Central memory CD8-positive, alpha-beta T cell (primary cell): ENCODE measurements at regions not wholly inside any gene's neighbourhood (a gene's known extent, or its start where the extent isn't known, plus 50 kb on each side); places are given as distances from the start of the nearest gene placed in this dataset.
"Not testable (repeated sequence)": the region's sequence is repeated elsewhere in the genome, so short reads cannot be mapped to it uniquely, and the experiment has no call there.

Source experiments
- ATAC-seq: fragments of 150-1000 bp; cut with Tn5 transposase; replicated peaks from 2 replicates; pipeline ENCODE4 v1.10.0; 2022; ENCODE audit warnings: mild to moderate bottlenecking, moderate FRiP score, moderate number of reproducible peaks; ENCODE audit not compliant: poor library complexity, severe bottlenecking; ENCODE audit errors: extremely low read depth
- DNase-seq, 2 donors: peaks; one replicate each; pipeline ENCODE4 v3.0.0; 2021; ENCODE audit warnings: low spot score in 2 of 2
- H3K27ac Mint-ChIP-seq: one replicate; pipeline ENCODE4 v1.8.0; 2022; ENCODE audit warnings: low read depth, mild to moderate bottlenecking, moderate library complexity, mixed read lengths
- H3K27me3 Mint-ChIP-seq: one replicate; pipeline ENCODE4 v1.8.0; 2022; ENCODE audit warnings: mixed read lengths
- H3K36me3 Mint-ChIP-seq: one replicate; pipeline ENCODE4 v1.8.0; 2022; ENCODE audit warnings: mild to moderate bottlenecking, moderate library complexity, mixed read lengths; ENCODE audit not compliant: insufficient read depth
- H3K4me1 Mint-ChIP-seq: one replicate; pipeline ENCODE4 v1.8.0; 2022; ENCODE audit warnings: mixed read lengths
- H3K4me3 Mint-ChIP-seq: one replicate; pipeline ENCODE4 v1.8.0; 2022; ENCODE audit warnings: mild to moderate bottlenecking, moderate library complexity, mixed read lengths
- H3K9me3 Mint-ChIP-seq: one replicate; pipeline ENCODE4 v1.8.0; 2022; ENCODE audit warnings: mixed read lengths

- not testable (repeated sequence) for H3K27ac Mint-ChIP-seq, H3K27me3 Mint-ChIP-seq, ATAC-seq, H3K9me3 Mint-ChIP-seq, H3K4me3 Mint-ChIP-seq, DNase-seq, H3K4me1 Mint-ChIP-seq, H3K36me3 Mint-ChIP-seq
Observed at GRCh38 chr2:91573018-91573417, 2881.5 kb downstream of the RPIA start.

- H3K4me1 Mint-ChIP-seq, H3K27me3 Mint-ChIP-seq, H3K4me3 Mint-ChIP-seq, H3K36me3 Mint-ChIP-seq, DNase-seq, H3K27ac Mint-ChIP-seq, H3K9me3 Mint-ChIP-seq, ATAC-seq: not testable (repeated sequence)
Observed at GRCh38 chr2:91573755-91574154, 2882.3 kb downstream of the RPIA start.

GRCh38 chr2:91574255-91574654 lies 2882.8 kb downstream of the RPIA start:
- H3K36me3 Mint-ChIP-seq, H3K27me3 Mint-ChIP-seq, ATAC-seq, H3K4me1 Mint-ChIP-seq, DNase-seq, H3K4me3 Mint-ChIP-seq, H3K27ac Mint-ChIP-seq, H3K9me3 Mint-ChIP-seq: not testable (repeated sequence)

DNA sequence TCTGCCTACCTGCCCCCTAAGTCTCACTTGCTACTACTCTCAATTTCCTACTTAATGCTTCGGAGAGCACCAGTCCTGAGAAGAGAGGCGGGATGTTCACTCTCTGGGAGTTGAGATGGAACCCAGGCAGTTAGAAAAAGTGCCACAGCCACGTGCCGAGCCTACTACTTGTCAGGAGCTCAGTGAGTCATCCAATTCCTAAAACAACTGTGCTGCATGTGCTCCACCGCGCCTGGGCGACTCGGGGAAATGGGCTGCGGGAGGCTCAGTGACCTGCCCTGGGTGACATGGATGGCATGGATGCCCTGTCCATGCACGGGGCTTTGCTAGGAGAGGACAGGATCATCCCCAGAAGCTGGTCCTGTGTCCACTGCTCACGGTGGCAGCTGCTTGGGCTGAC lies 2884.2 kb downstream of the RPIA start:
- not testable (repeated sequence) for ATAC-seq, H3K9me3 Mint-ChIP-seq, H3K4me3 Mint-ChIP-seq, H3K27ac Mint-ChIP-seq, H3K27me3 Mint-ChIP-seq, H3K36me3 Mint-ChIP-seq, H3K4me1 Mint-ChIP-seq, DNase-seq

GRCh38 chr2:91577406-91577805 lies 2885.9 kb downstream of the RPIA start:
- ATAC-seq, H3K9me3 Mint-ChIP-seq, H3K4me3 Mint-ChIP-seq, H3K36me3 Mint-ChIP-seq, H3K4me1 Mint-ChIP-seq, H3K27ac Mint-ChIP-seq, DNase-seq, H3K27me3 Mint-ChIP-seq: not testable (repeated sequence)

DNA sequence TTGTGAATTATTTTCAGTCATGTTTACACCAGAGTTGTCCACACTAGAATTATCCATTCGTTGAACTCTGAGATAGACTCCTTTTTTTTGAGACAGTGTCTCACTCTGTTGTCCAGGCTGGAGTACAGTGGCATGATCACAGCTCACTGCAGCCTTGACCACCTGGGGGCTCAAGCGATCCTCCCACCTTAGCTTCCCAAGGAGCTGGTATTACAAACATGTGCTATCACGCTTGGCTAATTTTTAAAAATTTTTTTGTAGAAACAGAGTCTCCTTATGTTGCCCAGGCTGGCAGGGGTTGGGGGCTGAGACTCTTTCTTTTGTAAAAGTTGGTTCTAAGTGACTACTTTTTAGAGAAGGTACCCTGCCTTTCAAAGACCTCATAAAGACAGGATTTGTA lies 2887.2 kb downstream of the RPIA start:
- H3K4me1 Mint-ChIP-seq, H3K36me3 Mint-ChIP-seq, DNase-seq, ATAC-seq, H3K27me3 Mint-ChIP-seq, H3K27ac Mint-ChIP-seq, H3K4me3 Mint-ChIP-seq: not testable (repeated sequence)
- peaks cover 10% of the 10 kb centered on the region for H3K9me3 Mint-ChIP-seq

DNA sequence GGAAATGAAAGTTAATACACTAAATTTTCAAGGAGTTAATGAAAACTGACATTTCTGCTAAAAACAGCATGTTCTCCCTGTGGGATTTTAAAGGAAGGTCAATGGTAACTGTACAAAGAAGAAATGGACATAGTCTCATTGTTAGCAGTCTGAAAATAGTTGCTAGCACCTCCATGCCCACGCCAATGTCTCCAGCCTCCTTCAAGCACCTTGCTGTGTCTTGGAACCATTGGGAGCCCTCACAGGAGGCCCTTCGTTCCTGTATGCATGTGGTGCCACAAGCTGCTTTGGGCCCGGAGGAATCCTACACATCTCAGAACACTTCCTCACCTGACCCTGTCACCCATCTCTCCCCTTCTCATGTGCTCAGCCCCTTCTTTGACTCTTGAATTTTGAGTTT lies 2888.1 kb downstream of the RPIA start:
- not testable (repeated sequence) for H3K4me1 Mint-ChIP-seq, DNase-seq, H3K36me3 Mint-ChIP-seq, H3K27me3 Mint-ChIP-seq, H3K27ac Mint-ChIP-seq, H3K4me3 Mint-ChIP-seq, ATAC-seq
- H3K9me3 Mint-ChIP-seq, result peaks cover 10% of the 10 kb centered on the region

DNA sequence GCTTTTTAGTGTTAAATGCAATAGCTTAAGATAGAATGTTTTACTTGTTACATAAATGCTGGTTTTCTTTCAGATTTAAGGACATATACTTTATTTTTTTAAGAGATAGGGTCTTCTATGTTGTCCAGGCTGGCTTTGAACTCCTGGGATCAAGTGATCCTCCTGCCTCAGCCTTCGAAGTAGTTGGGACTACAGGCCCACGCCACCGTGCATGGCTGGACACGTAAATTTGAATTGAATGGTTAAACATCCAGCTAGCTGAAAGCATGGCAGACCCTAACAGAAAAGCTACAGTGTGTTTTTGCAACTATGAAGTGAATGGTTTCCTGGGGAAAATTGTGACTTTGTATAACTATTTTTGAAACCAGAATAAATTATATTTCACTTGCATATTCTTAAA lies 2888.6 kb downstream of the RPIA start:
- H3K4me1 Mint-ChIP-seq, H3K36me3 Mint-ChIP-seq, DNase-seq, H3K27ac Mint-ChIP-seq, H3K27me3 Mint-ChIP-seq, ATAC-seq, H3K4me3 Mint-ChIP-seq: not testable (repeated sequence)
- peaks cover 10% of the 10 kb centered on the region for H3K9me3 Mint-ChIP-seq

- H3K4me3 Mint-ChIP-seq, ATAC-seq, DNase-seq, H3K4me1 Mint-ChIP-seq, H3K27me3 Mint-ChIP-seq, H3K27ac Mint-ChIP-seq, H3K36me3 Mint-ChIP-seq: not testable (repeated sequence)
- H3K9me3 Mint-ChIP-seq, result peaks cover 15% of the 10 kb centered on the region
Observed at GRCh38 chr2:91587098-91587497, 2895.6 kb downstream of the RPIA start.

DNA sequence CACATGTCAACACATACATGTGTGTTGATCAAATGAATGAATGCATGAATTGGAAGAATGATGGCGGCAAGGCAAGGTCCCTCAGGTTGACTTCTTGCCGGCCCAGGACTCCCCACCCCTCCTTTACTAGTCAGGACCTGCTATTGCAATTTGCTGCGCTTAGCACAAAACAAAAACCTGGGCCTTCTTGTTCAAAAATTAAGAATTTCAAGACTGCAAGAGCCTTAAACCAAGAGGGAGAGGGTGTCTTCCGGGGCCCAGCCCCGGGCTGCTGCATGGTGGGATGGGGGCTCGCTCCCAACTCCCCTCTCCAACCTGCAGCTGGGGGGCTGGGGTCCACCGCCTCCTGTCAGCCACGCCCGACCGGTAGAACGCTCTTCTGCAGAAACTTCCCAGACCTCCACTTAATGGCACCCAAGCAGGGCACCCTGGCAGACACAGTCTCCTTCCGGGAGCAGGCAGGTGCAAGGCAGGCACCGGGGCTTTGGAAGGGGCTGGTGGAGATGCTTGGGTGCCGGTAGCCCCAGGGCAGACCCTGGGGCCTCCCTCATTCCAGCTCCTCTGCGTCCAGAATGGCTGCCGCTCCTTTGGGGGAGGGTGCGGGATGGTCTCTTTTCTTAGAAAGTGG lies 2896.5 kb downstream of the RPIA start:
- not testable (repeated sequence) for H3K27me3 Mint-ChIP-seq, H3K36me3 Mint-ChIP-seq, H3K27ac Mint-ChIP-seq, H3K4me1 Mint-ChIP-seq, DNase-seq, ATAC-seq, H3K4me3 Mint-ChIP-seq
- peaks cover 18% of the 10 kb centered on the region for H3K9me3 Mint-ChIP-seq

DNA sequence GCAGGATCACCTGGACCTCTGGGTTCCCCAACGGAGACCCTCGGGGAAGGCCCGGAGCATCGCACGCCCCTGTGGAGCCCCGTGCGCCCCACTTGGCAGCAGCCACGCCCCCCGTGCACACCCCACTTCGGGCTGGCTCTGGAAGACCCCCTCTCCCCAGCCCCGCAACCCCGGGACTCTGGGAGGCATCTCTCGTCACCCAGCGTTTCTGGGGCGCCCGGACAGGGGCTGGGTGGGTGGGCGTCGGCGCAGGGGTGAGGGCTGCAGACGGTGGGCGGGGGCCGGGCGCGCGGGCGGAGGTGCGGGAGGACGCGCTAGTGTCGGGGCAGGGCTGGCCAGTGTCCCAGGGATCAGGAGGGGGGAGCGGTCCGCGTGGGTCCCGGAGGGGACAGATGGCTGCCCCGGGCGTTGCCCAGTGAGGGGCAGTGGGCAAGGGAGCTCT lies 2897.3 kb downstream of the RPIA start:
- DNase-seq, H3K27ac Mint-ChIP-seq, H3K27me3 Mint-ChIP-seq, ATAC-seq, H3K4me1 Mint-ChIP-seq, H3K4me3 Mint-ChIP-seq, H3K36me3 Mint-ChIP-seq: not testable (repeated sequence)
- peaks cover 13% of the 10 kb centered on the region for H3K9me3 Mint-ChIP-seq

- H3K27ac Mint-ChIP-seq, DNase-seq, H3K4me3 Mint-ChIP-seq, H3K4me1 Mint-ChIP-seq, H3K36me3 Mint-ChIP-seq, ATAC-seq, H3K27me3 Mint-ChIP-seq: not testable (repeated sequence)
- H3K9me3 Mint-ChIP-seq, result peaks cover 19% of the 10 kb centered on the region
Observed at GRCh38 chr2:91589454-91590328, 2898.2 kb downstream of the RPIA start.

DNA sequence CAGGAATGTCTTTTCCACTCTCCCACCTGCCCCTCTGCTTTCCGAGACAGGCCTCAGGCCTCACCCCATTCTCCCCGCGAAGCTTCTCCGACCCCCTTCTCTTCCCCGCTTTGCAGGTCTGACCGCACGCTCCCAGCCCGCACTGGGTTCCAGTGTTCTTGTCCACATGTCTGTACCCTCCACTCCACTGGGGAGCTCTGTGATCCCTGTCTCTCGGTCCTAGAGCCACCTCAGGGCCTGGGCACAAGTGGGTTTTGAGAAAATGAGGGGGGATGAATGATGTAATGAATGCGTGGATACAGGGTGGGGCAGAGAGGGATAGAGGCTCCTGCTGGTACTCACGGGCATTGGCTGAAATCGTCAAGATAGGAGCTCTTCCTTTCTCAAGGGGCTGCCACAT lies 2898.9 kb downstream of the RPIA start:
- not testable (repeated sequence) for H3K27me3 Mint-ChIP-seq, DNase-seq, H3K4me1 Mint-ChIP-seq

More for the DNA sequence above, 2898.9 kb downstream of the RPIA start:
- ATAC-seq, H3K27ac Mint-ChIP-seq, H3K4me3 Mint-ChIP-seq, H3K36me3 Mint-ChIP-seq: not testable (repeated sequence)
- H3K9me3 Mint-ChIP-seq, result peaks cover 19% of the 10 kb centered on the region
